Uterus (tissue), 3 donors: ENCODE measurements at regions not wholly inside any gene's neighbourhood (a gene's known extent, or its start where the extent isn't known, plus 50 kb on each side); places are given as distances from the start of the nearest gene placed in this dataset.

Source experiments
- DNase-seq, 2 donors: peaks; one replicate each; pipeline ENCODE4 v3.0.0-alpha.2; 2019 to 2020
- H3K27ac ChIP-seq, 2 donors: fragments of 200-600 bp; sonication (generic); 1 replicate in 1 of 2; 2 replicates in 1 of 2; pipeline ENCODE4 v1.5.1; 2016 to 2018
- H3K27me3 ChIP-seq, 2 donors: fragments of 200-600 bp; sonication (generic); one replicate each; pipeline ENCODE4 v1.5.1; 2018 to 2019; ENCODE audit warnings: control low read depth in 1 of 2
- H3K36me3 ChIP-seq, 2 donors: fragments of 200-600 bp; sonication (generic); one replicate each; pipeline ENCODE4 v1.5.1; 2019; ENCODE audit warnings: control low read depth in 1 of 2
- H3K4me1 ChIP-seq, 2 donors: fragments of 200-600 bp; sonication (generic); one replicate each; pipeline ENCODE4 v1.5.1; 2018 to 2019; ENCODE audit warnings: control low read depth in 1 of 2
- H3K4me3 ChIP-seq, 2 donors: fragments of 200-600 bp; sonication (generic); 1 replicate in 1 of 2; 2 replicates in 1 of 2; pipeline ENCODE4 v1.5.1; 2018 to 2019; ENCODE audit warnings: mild to moderate bottlenecking in 1 of 2
- H3K9me3 ChIP-seq, 2 donors: fragments of 200-600 bp; sonication (generic); one replicate each; pipeline ENCODE4 v1.5.1; 2019; ENCODE audit warnings: control low read depth in 1 of 2
- POLR2A ChIP-seq, 2 donors: fragments of 450-650 bp; IDR thresholded peaks; one replicate each; pipeline ENCODE4 v1.6.1; 2016; ENCODE audit warnings: antibody characterized with exemption in 2 of 2, mild to moderate bottlenecking in 1 of 2, moderate library complexity in 1 of 2
- intact Hi-C: fragments of 100-400 bp; cut with DNase I; formaldehyde crosslinking; loops from one replicate; pipeline ENCODE4 v1.15.1; 2023; ENCODE audit warnings: low total_unique reads
- TF ChIP-seq, protein P1 (sequence below), 4 experiments: fragments of 200-600 bp in 2 of 4; fragments of 450-650 bp in 2 of 4; sonication (generic) in 2 of 4; IDR thresholded peaks; one replicate each; pipeline ENCODE4 v1.5.1; 2016 to 2019; ENCODE audit warnings: antibody characterized with exemption in 4 of 4, mild to moderate bottlenecking in 2 of 4, moderate library complexity in 1 of 4
- donor health status: DM: yes; HTN: yes; CAD: no.

DNA sequence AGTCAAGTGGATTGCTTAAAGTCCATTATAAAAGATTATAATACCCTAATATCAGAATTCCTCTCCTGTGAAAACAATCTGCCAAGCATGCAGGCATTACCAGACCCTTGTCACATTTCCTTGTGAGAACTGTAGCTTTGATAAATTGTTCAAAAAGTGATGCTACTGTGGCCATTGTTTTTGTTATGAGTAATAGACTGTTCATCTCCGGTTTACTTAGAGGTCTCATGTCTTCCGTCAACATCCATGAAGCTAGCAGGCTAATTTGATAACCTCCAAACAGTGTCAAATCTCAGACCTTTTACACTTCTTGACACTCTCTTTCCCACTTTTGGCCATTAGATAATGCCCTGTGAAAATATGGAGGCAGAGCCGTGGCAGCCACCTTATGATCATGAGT lies 342.7 kb downstream of the CPS1 start:
- no peak for DNase-seq
- Histone ChIP-seq H3K27ac (no peak overlapping the region), H3K36me3 (no peaks in the 10 kb centered on the region), H3K27me3 (no peaks in the 10 kb centered on the region), H3K9me3 (no peaks in the 10 kb centered on the region), H3K4me1 (no peaks in the 10 kb centered on the region), H3K4me3 (no peak overlapping the region)
- TF ChIP-seq POLR2A (IDR thresholded peaks at IDR 0.05), result no peak
- TF ChIP-seq, protein P1, sequence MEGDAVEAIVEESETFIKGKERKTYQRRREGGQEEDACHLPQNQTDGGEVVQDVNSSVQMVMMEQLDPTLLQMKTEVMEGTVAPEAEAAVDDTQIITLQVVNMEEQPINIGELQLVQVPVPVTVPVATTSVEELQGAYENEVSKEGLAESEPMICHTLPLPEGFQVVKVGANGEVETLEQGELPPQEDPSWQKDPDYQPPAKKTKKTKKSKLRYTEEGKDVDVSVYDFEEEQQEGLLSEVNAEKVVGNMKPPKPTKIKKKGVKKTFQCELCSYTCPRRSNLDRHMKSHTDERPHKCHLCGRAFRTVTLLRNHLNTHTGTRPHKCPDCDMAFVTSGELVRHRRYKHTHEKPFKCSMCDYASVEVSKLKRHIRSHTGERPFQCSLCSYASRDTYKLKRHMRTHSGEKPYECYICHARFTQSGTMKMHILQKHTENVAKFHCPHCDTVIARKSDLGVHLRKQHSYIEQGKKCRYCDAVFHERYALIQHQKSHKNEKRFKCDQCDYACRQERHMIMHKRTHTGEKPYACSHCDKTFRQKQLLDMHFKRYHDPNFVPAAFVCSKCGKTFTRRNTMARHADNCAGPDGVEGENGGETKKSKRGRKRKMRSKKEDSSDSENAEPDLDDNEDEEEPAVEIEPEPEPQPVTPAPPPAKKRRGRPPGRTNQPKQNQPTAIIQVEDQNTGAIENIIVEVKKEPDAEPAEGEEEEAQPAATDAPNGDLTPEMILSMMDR (IDR thresholded peaks at IDR 0.05), result no peak
- intact Hi-C loops, result no loop called here

DNA sequence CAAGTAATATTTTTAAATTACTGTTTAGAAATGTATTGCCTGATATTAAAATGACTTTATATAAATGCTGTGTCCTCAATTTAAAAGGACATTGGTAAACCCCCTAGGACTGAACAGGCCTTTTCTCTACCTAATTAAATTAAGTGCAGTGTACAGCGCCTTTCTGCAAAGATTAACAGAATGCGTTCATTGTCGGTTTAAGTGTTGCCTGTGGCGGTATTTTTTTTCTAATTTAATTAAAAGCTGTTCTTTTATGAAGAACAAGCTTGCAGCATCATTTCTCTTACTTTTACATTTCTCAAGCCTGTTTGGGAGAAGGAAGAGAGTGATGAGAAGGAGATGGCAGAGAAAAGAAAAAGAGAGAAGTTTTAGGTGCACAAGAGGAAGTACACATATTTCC lies 344.9 kb downstream of the CPS1 start:
- DNase-seq, result no peak
- TF ChIP-seq, protein P1 (IDR thresholded peaks at IDR 0.05), result no peak
- no peaks in the 10 kb centered on the region for H3K27me3 ChIP-seq
- H3K36me3 ChIP-seq, result no peaks in the 10 kb centered on the region
- H3K9me3 ChIP-seq, result no peaks in the 10 kb centered on the region
- H3K4me1 ChIP-seq, result no peaks in the 10 kb centered on the region
- intact Hi-C loops, result no loop called here
- H3K27ac ChIP-seq, result no peak overlapping the region
- no peak overlapping the region for H3K4me3 ChIP-seq

DNA sequence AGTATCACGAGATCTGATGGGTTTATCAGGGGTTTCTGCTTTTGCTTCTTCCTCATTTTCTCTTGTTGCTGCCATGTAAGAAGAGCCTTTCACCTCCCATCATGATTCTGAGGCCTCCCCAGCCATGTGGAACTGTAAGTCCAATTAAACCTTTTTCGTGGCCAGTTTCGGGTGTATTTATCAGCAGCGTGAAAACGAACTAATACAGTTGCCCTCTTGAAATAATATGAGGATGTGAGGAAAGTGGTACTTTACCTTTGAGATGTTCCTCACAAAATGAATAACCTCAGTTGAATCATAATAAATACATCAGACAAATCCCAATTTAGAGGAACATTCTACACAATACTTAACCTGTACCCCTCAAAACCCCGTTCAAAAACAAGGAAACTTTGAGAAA lies 356.4 kb downstream of the CPS1 start:
- Histone ChIP-seq H3K4me3 (no peak overlapping the region), H3K4me1 (no peaks in the 10 kb centered on the region), H3K9me3 (no peaks in the 10 kb centered on the region), H3K36me3 (no peaks in the 10 kb centered on the region), H3K27ac (no peak overlapping the region), H3K27me3 (no peaks in the 10 kb centered on the region)
- intact Hi-C loops, result no loop called here
- TF ChIP-seq POLR2A (IDR thresholded peaks at IDR 0.05), result no peak
- TF ChIP-seq, protein P1 (IDR thresholded peaks at IDR 0.05), result no peak
- no peak for DNase-seq

DNA sequence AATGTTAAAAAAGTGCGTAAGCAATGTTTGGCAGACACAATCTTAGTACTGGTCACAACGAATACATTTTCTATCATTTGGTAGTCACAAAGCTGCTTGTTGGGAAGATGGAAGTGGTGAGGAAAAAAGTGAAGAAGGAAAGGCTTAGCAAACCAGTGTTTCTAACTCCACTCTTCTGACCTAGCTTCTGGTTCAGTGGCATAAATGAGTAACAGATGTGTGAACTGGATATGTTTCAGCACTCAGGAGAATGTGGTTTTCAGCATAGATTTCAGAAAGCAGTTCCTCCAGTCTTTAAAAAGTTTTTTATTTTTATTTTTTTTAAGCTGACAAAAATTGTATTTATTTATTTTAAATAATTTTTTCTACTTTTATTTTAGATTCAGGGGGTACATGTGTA lies 357.1 kb downstream of the CPS1 start:
- Histone ChIP-seq H3K36me3 (no peaks in the 10 kb centered on the region), H3K9me3 (no peaks in the 10 kb centered on the region), H3K4me1 (no peaks in the 10 kb centered on the region), H3K27me3 (no peaks in the 10 kb centered on the region), H3K27ac (no peak overlapping the region), H3K4me3 (no peak overlapping the region)
- TF ChIP-seq, protein P1 (IDR thresholded peaks at IDR 0.05), result no peak
- TF ChIP-seq POLR2A (IDR thresholded peaks at IDR 0.05), result no peak
- intact Hi-C loops, result no loop called here
- no peak for DNase-seq

DNA sequence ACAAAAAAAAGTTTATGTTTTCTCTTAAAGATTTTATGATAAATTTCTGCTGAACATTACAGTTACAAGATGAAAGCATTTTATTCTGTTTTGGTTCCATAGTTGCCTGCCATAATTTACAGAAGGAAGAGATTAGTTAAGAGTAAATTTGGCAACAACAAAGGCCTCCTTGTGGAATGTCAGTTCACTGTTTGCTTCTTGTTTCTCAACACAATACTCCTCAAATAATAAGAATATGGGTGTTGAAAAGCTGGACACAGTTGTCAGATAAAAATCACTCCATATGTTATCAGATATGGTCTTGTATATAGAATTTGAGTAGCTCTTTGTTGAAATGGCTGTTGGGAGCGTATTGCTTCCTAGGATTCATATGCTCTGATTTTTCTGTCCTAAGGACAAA lies 359.5 kb downstream of the CPS1 start:
- Histone ChIP-seq H3K4me3 (no peak overlapping the region), H3K4me1 (no peaks in the 10 kb centered on the region), H3K9me3 (no peaks in the 10 kb centered on the region), H3K27ac (no peak overlapping the region), H3K36me3 (no peaks in the 10 kb centered on the region), H3K27me3 (no peaks in the 10 kb centered on the region)
- TF ChIP-seq, protein P1 (IDR thresholded peaks at IDR 0.05), result no peak
- TF ChIP-seq POLR2A (IDR thresholded peaks at IDR 0.05), result no peak
- intact Hi-C loops, result no loop called here
- no peak for DNase-seq
